Neuronal stem cell (in vitro differentiated cells): ENCODE measurements at regions not wholly inside any gene's neighbourhood (a gene's known extent, or its start where the extent isn't known, plus 50 kb on each side); places are given as distances from the start of the nearest gene placed in this dataset.

Experiments used
- DNase-seq: peaks from one replicate; pipeline ENCODE4 v3.0.0-alpha.2; 2013; ENCODE audit warnings: low spot score
- H2AFZ ChIP-seq: one replicate; pipeline ENCODE4 v1.6.1; 2013; ENCODE audit warnings: mild to moderate bottlenecking, low read length, inconsistent platforms
- H2AK5ac ChIP-seq: 2 replicates; pipeline ENCODE4 v1.6.1; 2013; ENCODE audit warnings: low read depth, mild to moderate bottlenecking, inconsistent platforms, low read length, moderate library complexity, mixed read lengths
- H2BK120ac ChIP-seq: 2 replicates; pipeline ENCODE4 v1.6.1; 2013; ENCODE audit warnings: low read depth, mild to moderate bottlenecking, inconsistent platforms, low read length, moderate library complexity, mixed read lengths
- H2BK12ac ChIP-seq: one replicate; pipeline ENCODE4 v1.6.1; 2013; ENCODE audit warnings: low read length, inconsistent platforms
- H2BK15ac ChIP-seq: 2 replicates; pipeline ENCODE4 v1.6.1; 2013; ENCODE audit warnings: mild to moderate bottlenecking, low read length, inconsistent platforms, mixed read lengths
- H2BK5ac ChIP-seq: one replicate; pipeline ENCODE4 v1.6.1; 2013; ENCODE audit warnings: inconsistent platforms, mild to moderate bottlenecking, low read length, moderate library complexity
- H3K14ac ChIP-seq: one replicate; pipeline ENCODE4 v1.6.1; 2013; ENCODE audit warnings: low read length, inconsistent platforms
- H3K18ac ChIP-seq: 2 replicates; pipeline ENCODE4 v1.6.1; 2013; ENCODE audit warnings: low read length, inconsistent platforms
- H3K23ac ChIP-seq: 2 replicates; pipeline ENCODE4 v1.6.1; 2013; ENCODE audit warnings: low read depth, mild to moderate bottlenecking, mixed read lengths, low read length, inconsistent platforms; ENCODE audit not compliant: poor library complexity
- H3K27ac ChIP-seq: replicated peaks from 3 replicates; pipeline ENCODE4 v1.5.1; 2013; ENCODE audit warnings: low read length, inconsistent platforms
- H3K27me3 ChIP-seq, 3 experiments: 2 replicates each; pipeline ENCODE4 v1.6.1; 2013; ENCODE audit warnings: low read length in 3 of 3, mild to moderate bottlenecking in 2 of 3, inconsistent platforms in 1 of 3, low read depth in 1 of 3, mixed read lengths in 1 of 3, moderate library complexity in 1 of 3; ENCODE audit not compliant: control insufficient read depth in 3 of 3, insufficient read depth in 3 of 3
- H3K36me3 ChIP-seq, 2 donors: replicated peaks in 1 of 2; 2 replicates each; pipeline ENCODE4 v1.6.1; 2013; ENCODE audit warnings: low read length in 2 of 2; ENCODE audit not compliant: control insufficient read depth in 2 of 2, insufficient read depth in 2 of 2
- H3K4ac ChIP-seq: 2 replicates; pipeline ENCODE4 v1.6.1; 2013; ENCODE audit warnings: inconsistent platforms, mild to moderate bottlenecking, low read length, moderate library complexity
- H3K4me1 ChIP-seq, 2 donors: 1 replicate in 1 of 2; 2 replicates in 1 of 2; pipeline ENCODE4 v1.6.1; 2013; ENCODE audit warnings: low read length in 2 of 2, low read depth in 1 of 2; ENCODE audit not compliant: control insufficient read depth in 2 of 2, insufficient read depth in 1 of 2
- H3K4me2 ChIP-seq: one replicate; pipeline ENCODE4 v1.6.1; 2013; ENCODE audit warnings: mild to moderate bottlenecking, low read length, inconsistent platforms; ENCODE audit not compliant: insufficient read depth, poor library complexity, severe bottlenecking
- H3K4me3 ChIP-seq, 2 donors: 2 replicates each; pipeline ENCODE4 v1.5.1; 2013; ENCODE audit warnings: low read length in 2 of 2, mild to moderate bottlenecking in 2 of 2, inconsistent platforms in 1 of 2, moderate library complexity in 1 of 2
- H3K79me1 ChIP-seq: one replicate; pipeline ENCODE4 v1.6.1; 2013; ENCODE audit warnings: low read depth, mild to moderate bottlenecking, inconsistent platforms, low read length, moderate library complexity
- H3K9ac ChIP-seq: one replicate; pipeline ENCODE4 v1.6.1; 2013; ENCODE audit warnings: mild to moderate bottlenecking, low read depth, low read length, inconsistent platforms; ENCODE audit not compliant: poor library complexity
- H3K9me3 ChIP-seq, 2 donors: replicated peaks in 1 of 2; 2 replicates each; pipeline versions ENCODE3 to v1.6.1; 2013; ENCODE audit warnings: low read length in 2 of 2, mild to moderate bottlenecking in 2 of 2, inconsistent platforms in 1 of 2, low read depth in 1 of 2, mixed read lengths in 1 of 2, moderate library complexity in 1 of 2; ENCODE audit not compliant: control insufficient read depth in 2 of 2, insufficient read depth in 1 of 2
- H4K8ac ChIP-seq: one replicate; pipeline ENCODE4 v1.6.1; 2013; ENCODE audit warnings: low read depth, mild to moderate bottlenecking, inconsistent platforms, low read length, moderate library complexity
- H4K91ac ChIP-seq: one replicate; pipeline ENCODE4 v1.6.1; 2013; ENCODE audit warnings: low read length, low read depth, mild to moderate bottlenecking, inconsistent platforms; ENCODE audit not compliant: poor library complexity
- WGBS, 2 donors: extraction: QIAGEN DNeasy Blood & Tissue Kit; methylation state at CpG; one replicate each; pipeline ENCODE4 v1.1.7; 2013; ENCODE audit warnings: missing lambda C conversion rate in 2 of 2, mixed read lengths in 1 of 2; ENCODE audit not compliant: insufficient read length in 2 of 2, insufficient replicate concordance in 1 of 2; ENCODE audit errors: extremely low coverage in 2 of 2; 5-methylcytosine and 5-hydroxymethylcytosine counted together

- Histone ChIP-seq H2AFZ (no peak overlapping the region), H3K27ac (no peak overlapping the region), H3K9me3 (no peaks in the 10 kb centered on the region)
These were observed 248.5 kb upstream of the TGFBR2 start for GRCh38 chr3:30357897-30358296.

GRCh38 chr3:30358871-30359270 is 247.5 kb upstream of the TGFBR2 start:
- Histone ChIP-seq H3K23ac (no peak overlapping the region), H3K79me1 (no peaks in the 10 kb centered on the region), H3K18ac (no peak overlapping the region), H4K8ac (no peak overlapping the region), H2BK120ac (no peak overlapping the region), H3K4ac (no peak overlapping the region), H2BK12ac (no peak overlapping the region), H3K36me3 (no peaks in the 10 kb centered on the region), H3K9ac (no peak overlapping the region), H2AFZ (no peak overlapping the region), H2AK5ac (no peak overlapping the region), H4K91ac (no peak overlapping the region), H3K4me3 (no peak overlapping the region), H2BK5ac (no peak overlapping the region), H3K27me3 (no peaks in the 10 kb centered on the region), H2BK15ac (no peak overlapping the region), H3K9me3 (no peaks in the 10 kb centered on the region), H3K14ac (no peak overlapping the region), H3K4me2 (no peak overlapping the region), H3K27ac (no peak overlapping the region), H3K4me1 (peaks cover 2 to 4% of the 10 kb centered on the region in 2 donors)
- no CpG with 5 or more reads among the region's 3 CpGs for WGBS, 2 donors
- no peak for DNase-seq

More at GRCh38 chr3:30357897-30358296, 248.5 kb upstream of the TGFBR2 start:
- Histone ChIP-seq H2BK12ac (no peak overlapping the region), H4K91ac (no peak overlapping the region), H3K4me2 (no peak overlapping the region), H3K36me3 (no peaks in the 10 kb centered on the region), H3K14ac (no peak overlapping the region), H3K4ac (no peak overlapping the region), H2BK120ac (no peak overlapping the region), H2AK5ac (no peak overlapping the region), H3K4me3 (no peak overlapping the region), H3K4me1 (peaks cover 2 to 6% of the 10 kb centered on the region in 2 donors), H3K27me3 (no peaks in the 10 kb centered on the region), H3K9ac (no peak overlapping the region), H3K23ac (no peak overlapping the region), H4K8ac (no peak overlapping the region), H2BK15ac (no peak overlapping the region), H2BK5ac (no peak overlapping the region), H3K79me1 (no peaks in the 10 kb centered on the region), H3K18ac (no peak overlapping the region)
- WGBS, 2 donors, result no CpG with 5 or more reads among the region's 2 CpGs
- no peak for DNase-seq

GRCh38 chr3:30368978-30369377 is 237.4 kb upstream of the TGFBR2 start:
- Histone ChIP-seq H3K79me1 (no peaks in the 10 kb centered on the region), H3K27me3 (no peaks in the 10 kb centered on the region), H3K18ac (no peak overlapping the region), H3K9ac (no peak overlapping the region), H2AFZ (no peak overlapping the region), H4K91ac (no peak overlapping the region), H2AK5ac (no peak overlapping the region), H3K4me1 (no peaks in the 10 kb centered on the region), H3K36me3 (no peaks in the 10 kb centered on the region), H3K4me2 (no peak overlapping the region), H3K9me3 (peaks cover 0 to 5% of the 10 kb centered on the region in 2 donors), H3K14ac (no peak overlapping the region), H4K8ac (no peak overlapping the region), H3K4me3 (no peak overlapping the region), H2BK15ac (no peak overlapping the region), H3K27ac (no peak overlapping the region), H2BK12ac (no peak overlapping the region), H2BK120ac (no peak overlapping the region), H3K23ac (no peak overlapping the region), H2BK5ac (no peak overlapping the region), H3K4ac (no peak overlapping the region)
- DNase-seq, result no peak

- H3K4me1 ChIP-seq, result no peaks in the 10 kb centered on the region
These were observed 235.6 kb upstream of the TGFBR2 start for GRCh38 chr3:30370681-30371271.

More at GRCh38 chr3:30370681-30371271, 235.6 kb upstream of the TGFBR2 start:
- H2AFZ ChIP-seq, result no peak overlapping the region
- H2BK12ac ChIP-seq, result no peak overlapping the region
- H3K23ac ChIP-seq, result no peak overlapping the region
- no peak overlapping the region for H4K91ac ChIP-seq
- no peak overlapping the region for H2BK120ac ChIP-seq
- no peak overlapping the region for H3K4me2 ChIP-seq
- no peak overlapping the region for H3K18ac ChIP-seq
- no peak overlapping the region for H3K27ac ChIP-seq
- H3K4ac ChIP-seq, result no peak overlapping the region
- H3K9ac ChIP-seq, result no peak overlapping the region
- no peak for DNase-seq
- no peak overlapping the region for H3K14ac ChIP-seq
- no peak overlapping the region for H2BK5ac ChIP-seq
- H4K8ac ChIP-seq, result no peak overlapping the region
- H3K36me3 ChIP-seq, result no peaks in the 10 kb centered on the region
- H2AK5ac ChIP-seq, result no peak overlapping the region
- peaks cover 0 to 5% of the 10 kb centered on the region in 2 donors for H3K9me3 ChIP-seq
- no peak overlapping the region for H3K4me3 ChIP-seq
- no peak overlapping the region for H2BK15ac ChIP-seq
- H3K79me1 ChIP-seq, result no peaks in the 10 kb centered on the region
- no peaks in the 10 kb centered on the region for H3K27me3 ChIP-seq
- WGBS, 2 donors, result no CpG with 5 or more reads among the region's 5 CpGs
